ENCODE measurements at regions not wholly inside any gene's neighbourhood (a gene's known extent, or its start where the extent isn't known, plus 50 kb on each side); places are given as distances from the start of the nearest gene placed in this dataset.

GRCh38 chr11:112801025-112801816, 160.0 kb upstream of the NCAM1 start:
- CTCF ChIA-PET: no interaction called here
- RAD21 ChIA-PET (ENCODE audit: low non-redundant PET in 1 of 2, low total read pairs in 2 of 2, uncharacterized antibody in 2 of 2, unreplicated experiment in 2 of 2): no interaction called here
- peaks cover 4% of the 10 kb centered on the region; the same call in 1 of the 2 replicates for H3K27me3 ChIP-seq (ENCODE audit: insufficient read depth, low read length)
- no peak for ATAC-seq
- intact Hi-C loops (cut with micrococcal nuclease): no loop called here
- no peak for DNase-seq (ENCODE audit: low read depth, low spot score)
- TF ChIP-seq REST (IDR thresholded peaks at IDR 0.05; ENCODE audit: low read depth) (no peak), SRF (IDR thresholded peaks at IDR 0.05; ENCODE audit: low read depth) (no peak), POLR2AphosphoS5 (IDR thresholded peaks at IDR 0.05; ENCODE audit: low read depth, low read length) (no peak), POLR2A (IDR thresholded peaks at IDR 0.05; ENCODE audit: borderline replicate concordance, extremely low read depth, insufficient read depth, insufficient read length) (no peak), SIN3A (IDR thresholded peaks at IDR 0.05; ENCODE audit: low read depth) (no peak), MAX (IDR thresholded peaks at IDR 0.05) (no peak), JUND (IDR thresholded peaks at IDR 0.05) (no peak), CBX3 (IDR thresholded peaks at IDR 0.05; ENCODE audit: low read depth) (no peak), CTCF (IDR thresholded peaks at IDR 0.05 in 2 of 3, conservative IDR thresholded peaks at IDR 0.05 in 1 of 3; ENCODE audit: borderline replicate concordance in 1 of 3, insufficient read depth in 1 of 3, low read depth in 2 of 3, low read length in 2 of 3) (no peak), CEBPB (IDR thresholded peaks at IDR 0.05; ENCODE audit: low read depth) (no peak), SP1 (IDR thresholded peaks at IDR 0.05; ENCODE audit: low read depth) (no peak), EZH2 (IDR thresholded peaks at IDR 0.05) (no peak), ZNF274 (IDR thresholded peaks at IDR 0.05; ENCODE audit: low read depth, low read length) (no peak), YY1 (IDR thresholded peaks at IDR 0.05; ENCODE audit: extremely low read depth, insufficient replicate concordance, low read depth, low read length) (no peak), TCF7L2 (IDR thresholded peaks at IDR 0.05; ENCODE audit: borderline replicate concordance, extremely low read depth, insufficient read depth, insufficient read length) (no peak), ZFX (IDR thresholded peaks at IDR 0.05) (no peak), ELF1 (IDR thresholded peaks at IDR 0.05; ENCODE audit: borderline replicate concordance, low read depth) (no peak), EGR1 (IDR thresholded peaks at IDR 0.05; ENCODE audit: low read depth) (no peak), ATF3 (IDR thresholded peaks at IDR 0.05) (no peak)
- no peaks in the 10 kb centered on the region for H4K20me1 ChIP-seq (ENCODE audit: insufficient read depth)
- POLR2A ChIA-PET: no interaction called here
- no peak overlapping the region for H3K27ac ChIP-seq (ENCODE audit: low read depth, low read length)
- H3K4me3 ChIP-seq (replicated peaks in 1 of 2; ENCODE audit: low read depth in 1 of 2, low read length in 2 of 2): no peak overlapping the region
- no TSS peak for BruUV-seq (replicated peaks)
- no peak overlapping the region for H3K9ac ChIP-seq (ENCODE audit: low read length)
- H3K9me2 ChIP-seq (ENCODE audit: insufficient read depth): no peaks in the 10 kb centered on the region
- no peaks in the 10 kb centered on the region for H3K9me3 ChIP-seq (ENCODE audit: control insufficient read depth in 1 of 2, insufficient read depth in 1 of 2, low read depth in 1 of 2, low read length in 2 of 2)
- H3K4me2 ChIP-seq (ENCODE audit: low read length): no peak overlapping the region
- no peaks in the 10 kb centered on the region for H3K79me2 ChIP-seq (ENCODE audit: insufficient read depth, low read length)
- no peak overlapping the region for H2AFZ ChIP-seq (ENCODE audit: low read depth, low read length, poor library complexity, severe bottlenecking)
- H3K36me3 ChIP-seq (ENCODE audit: control insufficient read depth in 1 of 2, insufficient read depth in 2 of 2, low read length in 2 of 2): no peaks in the 10 kb centered on the region
- no peaks in the 10 kb centered on the region for H3K4me1 ChIP-seq (ENCODE audit: control insufficient read depth in 1 of 2, insufficient read depth in 2 of 2, low read length in 2 of 2)

All from HCT116 (cell line).